ENCODE measurements at regions not wholly inside any gene's neighbourhood (a gene's known extent, or its start where the extent isn't known, plus 50 kb on each side); places are given as distances from the start of the nearest gene placed in this dataset.
A peak's percentile ranks its signal among the peaks of the same experiment; 100 is the strongest.

DNA sequence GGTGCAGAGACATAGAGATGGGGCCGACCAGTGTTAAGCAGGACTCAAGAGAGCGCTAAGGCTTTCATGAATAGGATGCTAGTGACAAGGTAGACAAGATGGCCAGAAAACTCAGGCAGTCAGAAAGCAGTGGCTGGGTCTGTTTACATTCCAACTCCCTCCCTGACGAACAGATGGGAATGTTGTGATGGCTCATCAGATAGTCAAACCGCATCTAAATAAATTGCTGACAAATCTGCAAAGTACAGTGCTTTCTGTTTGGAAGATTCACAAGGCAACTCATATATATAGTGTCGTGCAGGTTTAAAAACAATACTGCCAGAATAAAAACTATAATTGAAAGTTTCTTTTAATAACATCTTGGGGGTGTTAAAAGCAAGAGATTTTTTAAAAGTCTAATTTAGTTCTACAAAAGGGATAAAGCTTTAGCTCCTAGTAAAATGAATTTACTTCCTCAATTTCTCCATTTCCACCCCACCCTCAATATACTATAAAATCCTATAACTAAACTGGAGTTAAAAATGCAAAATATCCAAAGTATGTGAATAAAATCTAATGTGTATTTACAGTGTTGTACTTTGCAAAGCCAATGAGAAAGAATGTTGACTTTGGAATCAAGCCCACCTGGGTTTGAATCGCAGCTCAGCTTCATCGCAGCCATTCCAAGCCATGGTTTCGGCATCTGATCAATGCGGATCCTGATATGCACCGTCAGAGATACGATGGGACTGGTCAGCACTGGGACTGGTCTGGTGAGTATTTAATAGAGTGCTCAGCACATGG lies 247.3 kb upstream of the PDE10A start:
- no peak for DNase-seq

DNA sequence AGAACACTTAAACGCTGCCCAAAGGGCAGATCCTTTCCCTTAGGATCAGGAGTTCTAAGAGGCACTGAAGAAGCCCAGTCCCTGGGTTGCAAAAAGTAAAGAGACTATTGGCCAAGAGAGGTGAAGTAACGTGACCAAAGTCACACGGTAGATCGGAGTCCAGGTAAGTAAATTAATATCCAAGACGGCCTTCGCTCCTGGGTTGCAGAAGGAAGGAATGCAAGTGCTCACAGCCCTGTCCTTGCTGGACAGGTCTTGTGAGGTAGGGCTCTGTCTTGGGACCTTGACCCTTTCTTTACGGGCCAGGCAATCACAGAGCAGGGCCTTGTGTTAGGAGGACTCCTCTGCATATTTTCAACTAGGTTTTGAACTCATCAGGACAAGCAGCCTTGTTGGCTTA lies 243.7 kb upstream of the PDE10A start:
- DNase-seq: no peak

DNA sequence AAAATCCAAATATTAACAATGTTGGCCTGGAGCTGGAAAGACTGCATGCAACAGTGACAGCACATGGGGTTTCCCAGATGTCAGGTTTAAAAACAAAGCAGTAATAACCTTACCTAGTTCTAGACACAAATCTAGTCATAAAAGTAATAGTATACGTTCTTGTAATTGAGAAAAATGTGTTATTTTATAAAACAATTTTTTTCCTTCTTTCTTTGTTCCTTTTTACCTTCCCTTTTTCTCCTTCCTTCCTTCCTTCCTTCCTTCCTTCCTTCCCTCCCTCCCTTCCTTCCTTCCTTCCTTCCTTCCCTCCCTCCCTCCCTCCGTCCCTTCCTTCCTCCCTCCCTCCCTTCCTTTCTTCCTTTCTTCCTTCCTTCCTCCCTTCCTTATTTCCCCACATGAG lies 242.7 kb upstream of the PDE10A start:
- DNase-seq: no peak

DNA sequence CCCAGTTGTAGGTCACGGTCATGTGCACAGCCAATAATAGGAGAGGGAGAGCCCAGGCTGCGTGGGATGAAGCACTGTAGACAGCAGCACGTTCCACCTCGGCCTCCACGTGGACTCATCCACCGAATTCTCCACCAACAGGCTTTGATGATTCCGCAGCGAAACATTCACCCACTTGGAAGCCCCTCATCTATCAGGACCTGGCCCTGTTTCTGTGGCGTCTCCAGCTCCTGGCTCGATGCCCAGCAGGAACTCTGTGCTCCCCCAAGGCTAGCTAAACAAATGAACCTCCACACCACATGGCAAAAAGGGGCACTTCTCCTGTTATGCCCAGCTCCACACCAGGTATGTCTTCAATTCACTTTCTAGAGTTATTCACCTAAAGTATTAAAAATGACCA lies 237.9 kb upstream of the PDE10A start:
- DNase-seq: no peak

DNA sequence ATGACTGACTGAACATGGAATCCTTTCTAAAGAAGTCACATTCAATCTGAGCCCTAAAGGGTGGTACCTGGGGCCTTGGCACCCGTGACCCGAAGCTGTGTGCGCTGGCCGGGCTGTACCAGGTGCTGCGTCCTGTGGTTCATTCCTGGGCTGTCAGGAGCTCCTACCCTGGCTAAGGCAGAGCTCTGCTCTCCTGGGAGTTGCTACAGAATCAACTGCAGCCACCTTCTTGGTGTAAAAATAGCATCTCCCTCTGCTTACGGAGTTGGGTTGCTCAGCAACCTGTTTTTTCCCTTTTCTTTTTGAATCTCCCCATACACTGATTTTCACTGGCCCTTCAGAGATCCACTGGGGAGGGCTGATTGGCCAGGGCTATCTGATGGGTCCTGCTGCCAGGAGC lies 236.6 kb upstream of the PDE10A start:
- no peak for DNase-seq

DNA sequence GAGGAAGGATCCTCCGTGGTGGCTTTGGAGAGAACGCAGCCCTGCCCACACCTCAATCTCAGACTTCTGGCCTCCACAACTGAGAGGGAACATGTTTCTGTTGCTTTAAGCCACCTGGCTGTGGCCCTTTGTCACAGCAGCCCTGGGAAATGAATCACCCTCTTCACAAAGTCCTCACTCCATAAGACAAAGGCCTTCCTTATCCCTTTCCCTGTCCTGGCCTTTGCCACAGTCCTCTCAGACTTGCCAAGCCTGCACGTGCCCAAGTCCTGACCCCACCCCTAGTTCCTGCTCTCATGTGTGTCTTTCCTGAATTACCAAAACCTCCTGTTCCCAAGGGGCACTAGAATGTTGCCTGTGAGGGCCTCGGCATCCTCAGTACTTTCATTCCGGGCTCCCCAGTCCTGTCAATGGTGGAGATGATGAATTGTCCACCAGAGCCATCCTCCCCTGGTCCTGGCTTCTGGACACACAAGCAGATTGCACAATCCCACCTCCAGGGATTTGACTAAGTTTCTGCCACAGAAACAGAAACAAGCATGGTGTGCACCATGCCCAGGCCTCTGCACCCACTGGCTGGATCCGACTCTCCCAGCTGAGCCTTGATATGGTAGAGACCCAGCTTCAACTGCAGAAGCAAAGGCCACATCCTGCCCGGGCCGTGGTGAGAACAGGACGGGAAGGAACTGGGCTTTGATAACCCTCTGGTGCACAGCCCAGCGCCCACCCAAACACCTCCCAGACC lies 232.6 kb upstream of the PDE10A start:
- no peak for DNase-seq

DNA sequence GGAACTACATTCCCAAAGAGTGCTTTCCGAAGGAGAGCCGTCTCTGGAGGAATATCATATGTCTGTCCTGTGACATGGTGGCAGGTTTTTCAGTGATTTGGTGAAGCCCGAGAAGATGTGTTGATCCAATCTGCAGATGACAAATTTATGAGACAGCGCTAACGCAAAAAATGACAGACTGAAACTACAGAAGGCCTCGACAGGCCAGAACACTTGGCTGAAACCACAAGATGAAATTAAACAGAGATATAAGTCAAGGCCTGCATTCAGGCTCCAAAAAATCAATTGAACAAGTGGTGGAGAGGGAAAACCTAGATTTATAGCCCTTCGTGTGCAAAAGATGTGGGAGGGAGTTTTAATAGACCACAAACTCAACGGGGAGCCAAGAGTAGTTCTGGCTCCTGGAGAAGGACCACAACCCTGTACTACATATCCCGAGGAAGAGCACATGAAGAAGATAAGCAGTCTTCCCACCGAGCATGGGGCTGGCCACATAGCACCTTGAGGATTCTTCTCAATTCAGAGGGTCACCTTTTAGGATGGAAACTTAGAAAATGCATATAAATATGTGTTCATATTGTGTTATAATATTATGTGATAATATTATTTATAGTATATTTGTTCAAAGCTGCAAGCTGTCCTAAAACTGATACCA lies 231.3 kb upstream of the PDE10A start:
- DNase-seq: no peak

DNA sequence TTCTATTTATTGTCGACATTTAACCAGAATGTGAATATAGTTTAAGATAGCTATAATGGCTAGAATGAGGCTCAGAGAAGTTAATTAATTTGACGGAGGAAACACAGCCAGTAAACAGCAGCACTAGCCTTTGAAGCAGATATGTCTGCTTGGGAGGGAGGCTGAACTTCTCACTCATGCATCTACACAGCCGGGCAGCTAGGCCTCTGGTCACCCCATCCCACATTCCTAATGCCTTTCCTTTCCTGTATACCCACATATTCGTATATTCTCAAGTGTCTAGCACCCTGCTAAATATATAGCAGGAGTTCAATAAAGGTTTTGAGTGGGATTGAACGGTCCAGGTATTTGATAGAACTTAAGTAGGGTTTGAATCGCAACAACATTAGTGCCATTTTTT lies 230.4 kb upstream of the PDE10A start:
- no peak for DNase-seq

DNA sequence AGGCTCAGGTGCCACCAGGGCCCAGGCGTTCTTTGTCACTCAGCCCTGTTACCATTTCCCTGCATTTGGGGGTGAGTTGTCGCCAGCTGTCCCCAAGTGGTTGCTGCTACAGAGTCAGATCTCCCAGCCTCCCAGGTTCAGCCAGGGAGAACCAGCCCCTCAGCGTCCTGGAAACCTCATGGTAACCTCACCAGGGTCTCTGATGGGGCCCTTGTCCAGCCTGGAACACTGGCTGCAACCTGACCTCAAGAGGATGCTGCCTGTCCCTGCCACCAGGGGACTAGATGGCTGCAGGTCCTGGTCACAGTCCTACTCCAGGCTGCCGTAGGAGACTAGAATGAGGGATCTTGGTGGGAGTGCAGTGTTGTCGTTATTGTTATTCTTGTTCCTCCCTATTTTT lies 228.3 kb upstream of the PDE10A start:
- DNase-seq: no peak

DNA sequence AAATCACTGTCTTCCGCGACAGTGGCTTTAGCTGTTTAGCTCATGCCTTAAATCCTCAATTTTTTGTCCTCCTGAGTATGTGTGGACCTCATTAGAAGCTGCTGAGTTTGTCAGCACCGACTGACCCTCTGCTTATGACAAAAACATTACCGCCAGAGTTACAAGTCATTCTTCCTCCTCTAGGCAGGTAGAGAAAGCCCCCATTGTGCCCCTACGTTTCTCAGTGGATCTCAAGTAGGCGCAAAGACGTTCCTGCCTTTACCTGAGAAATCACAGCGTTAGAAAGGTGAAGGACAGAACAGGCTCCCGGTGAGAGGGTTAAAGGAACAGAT lies 227.3 kb upstream of the PDE10A start:
- no peak for DNase-seq

DNA sequence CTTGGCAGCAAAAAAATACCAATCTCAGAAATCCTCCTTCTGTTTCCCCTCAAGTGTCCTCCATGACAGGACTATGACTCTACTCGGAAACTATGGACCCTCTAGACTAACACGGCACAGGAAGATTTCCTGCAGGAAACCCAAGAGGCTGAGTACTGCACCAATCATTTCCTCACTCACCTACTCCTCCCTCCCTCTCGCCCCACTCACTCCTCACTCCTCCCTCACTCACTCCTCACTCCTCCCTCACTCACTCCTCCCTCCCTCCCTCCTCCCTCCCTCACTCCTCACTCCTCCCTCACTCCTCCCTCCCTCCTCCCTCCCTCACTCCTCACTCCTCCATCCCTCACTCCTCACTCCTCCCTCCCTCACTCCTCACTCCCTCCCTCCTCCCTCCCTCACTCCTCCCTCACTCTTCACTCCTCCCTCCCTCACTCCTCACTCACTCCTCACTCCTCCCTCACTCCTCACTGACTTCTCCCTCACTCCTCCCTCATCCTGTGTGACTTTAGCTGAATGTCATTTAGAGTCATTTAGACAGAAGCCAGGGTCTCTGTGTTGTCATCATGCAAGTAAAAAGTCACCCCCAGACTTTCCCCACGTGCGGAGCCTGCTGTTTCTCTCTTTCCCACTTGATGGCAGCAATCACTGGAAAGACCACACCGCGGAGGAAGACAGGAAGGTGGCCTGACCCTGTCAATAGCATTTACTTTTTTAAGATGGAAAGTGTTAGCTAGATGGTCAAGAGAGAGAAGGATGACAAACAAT lies 226.8 kb upstream of the PDE10A start:
- DNase-seq: no peak

DNA sequence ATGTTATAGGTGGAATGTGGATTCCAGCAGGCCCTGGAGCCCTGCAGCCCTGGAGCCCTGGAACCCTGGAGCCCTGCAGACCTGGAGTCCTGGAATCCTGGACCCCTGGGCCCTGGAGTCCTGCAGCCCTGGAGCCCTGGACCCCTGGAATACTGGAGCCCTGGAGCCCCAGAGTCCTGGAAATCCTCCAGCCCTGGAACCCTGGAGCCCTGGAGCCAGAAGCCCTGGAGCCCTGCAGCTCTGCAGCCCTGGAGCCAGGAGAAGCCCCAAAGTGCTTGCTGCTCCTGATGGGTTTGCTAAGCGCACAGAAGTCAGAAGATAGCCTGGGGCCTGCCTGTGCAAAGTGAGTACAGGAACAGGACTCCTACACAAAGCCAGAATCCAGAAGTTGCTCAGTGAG lies 223.1 kb upstream of the PDE10A start:
- DNase-seq: no peak

DNA sequence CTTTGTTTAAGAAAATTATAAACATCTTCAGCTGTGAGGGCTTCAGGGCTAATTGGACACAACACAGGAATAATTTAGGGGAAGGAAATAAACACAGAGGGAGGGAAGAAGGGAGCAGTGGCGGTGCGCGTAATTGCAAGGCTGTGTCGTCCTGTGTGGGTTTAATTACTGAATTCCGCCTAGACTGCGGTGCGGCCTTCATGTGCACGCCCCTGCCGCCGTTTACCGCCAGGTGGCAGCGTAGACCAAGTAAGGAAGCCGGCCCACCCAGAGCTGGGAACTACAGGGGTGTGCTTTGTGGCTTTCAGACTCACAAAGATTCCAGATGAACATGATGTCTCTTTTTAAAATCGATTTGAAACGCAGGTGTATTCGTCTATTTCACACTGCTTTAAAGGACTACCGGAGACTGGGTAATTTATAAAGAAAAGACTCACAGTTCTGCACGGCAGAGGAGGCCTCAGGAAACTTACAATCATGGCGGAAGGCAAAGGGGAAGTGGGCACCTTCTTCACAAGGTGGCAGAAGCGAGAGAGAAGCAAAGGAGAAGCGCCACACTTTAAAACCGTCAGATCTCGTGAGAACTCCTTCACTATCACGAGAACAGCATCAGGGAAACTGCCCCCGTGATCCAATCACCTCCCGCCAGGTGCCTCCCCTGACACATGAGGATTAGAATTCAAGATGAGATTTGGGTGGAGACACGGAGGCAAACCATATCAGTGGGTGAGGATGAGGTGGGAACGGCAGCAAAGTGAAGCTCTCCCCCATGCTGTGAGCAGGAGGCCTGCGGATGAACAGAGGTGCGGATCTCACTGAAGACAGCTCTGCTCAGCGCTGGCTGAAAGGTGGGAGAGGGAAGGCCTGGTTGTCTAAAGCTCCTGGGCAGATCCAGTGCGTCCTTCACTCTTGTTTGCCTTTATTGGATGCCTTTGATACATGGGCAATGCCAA lies 222.0 kb upstream of the PDE10A start:
- DNase-seq: peak; percentile 8

DNA sequence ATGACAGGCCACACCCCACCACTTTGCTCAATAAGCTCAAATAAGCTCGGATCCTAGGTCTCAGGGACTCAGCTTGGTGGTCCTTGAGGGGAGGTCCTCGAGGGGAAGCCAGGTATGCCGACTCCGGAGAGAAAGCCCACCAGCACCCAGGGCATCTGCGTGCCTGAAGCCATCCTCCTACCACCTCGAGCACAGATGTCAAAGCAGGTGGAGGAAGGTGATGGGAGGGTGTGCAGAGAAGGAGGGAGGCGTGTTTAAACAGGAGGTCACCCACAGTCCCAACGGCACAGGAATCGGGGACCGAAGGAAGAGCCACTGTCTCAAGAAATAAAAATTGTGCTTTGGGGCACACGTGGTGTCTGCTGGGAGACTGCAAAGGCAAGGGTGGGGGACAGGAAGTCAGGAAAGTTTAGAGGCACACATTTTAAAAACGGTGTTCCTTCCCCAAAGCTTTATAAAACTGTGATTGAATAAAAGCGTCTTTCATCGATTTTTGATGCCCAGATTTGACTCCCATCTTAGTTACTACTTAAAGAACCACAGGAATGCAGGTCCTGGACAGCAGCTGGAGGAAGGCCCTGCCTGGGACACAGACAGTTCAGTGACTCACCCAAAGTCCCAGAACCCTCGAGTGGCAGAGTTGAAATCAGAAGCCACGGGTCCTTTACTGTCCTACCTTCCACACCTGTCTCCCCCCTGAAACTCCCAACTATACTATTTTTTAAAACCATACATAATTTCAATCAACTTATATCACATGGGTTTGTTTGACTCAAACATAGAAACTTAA lies 221.0 kb upstream of the PDE10A start:
- peak; percentile 6 for DNase-seq

DNA sequence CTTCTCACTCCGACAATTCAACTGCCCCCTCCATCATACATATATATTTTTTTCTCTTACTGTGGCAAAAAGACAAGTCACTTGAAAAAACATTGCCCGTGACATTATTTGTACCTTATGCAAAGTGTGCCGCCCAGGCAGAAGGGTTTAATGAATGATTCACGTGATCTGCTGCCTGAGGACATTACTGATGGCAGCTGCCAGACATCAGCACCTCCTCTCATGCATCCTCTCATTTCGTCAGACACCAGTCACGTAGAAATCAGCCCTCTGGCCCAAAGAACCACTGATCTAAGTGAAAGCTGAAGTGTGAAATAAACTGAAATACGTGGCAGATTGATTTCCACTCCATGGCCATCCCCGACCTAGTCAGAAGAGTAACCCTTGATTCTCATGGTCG lies 218.8 kb upstream of the PDE10A start:
- no peak for DNase-seq

DNA sequence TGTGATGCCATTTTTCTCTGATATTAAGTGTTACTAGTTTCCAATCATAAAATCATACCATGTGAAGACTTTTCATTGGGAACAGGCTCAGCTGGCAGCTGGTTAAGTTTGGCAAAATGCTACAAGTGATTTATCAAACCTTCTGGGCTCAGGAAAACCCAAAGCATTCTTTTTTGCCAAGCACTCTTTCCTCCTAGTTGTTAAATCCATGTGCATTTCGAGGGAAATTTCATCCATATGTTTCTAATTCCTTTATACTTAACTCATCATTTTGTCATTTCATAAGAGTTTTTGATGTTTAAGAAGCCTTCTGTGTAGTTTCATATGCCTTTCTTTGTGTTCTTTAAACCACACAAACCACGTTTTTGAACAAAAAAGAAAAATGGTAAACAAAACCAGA lies 217.6 kb upstream of the PDE10A start:
- no peak for DNase-seq

DNA sequence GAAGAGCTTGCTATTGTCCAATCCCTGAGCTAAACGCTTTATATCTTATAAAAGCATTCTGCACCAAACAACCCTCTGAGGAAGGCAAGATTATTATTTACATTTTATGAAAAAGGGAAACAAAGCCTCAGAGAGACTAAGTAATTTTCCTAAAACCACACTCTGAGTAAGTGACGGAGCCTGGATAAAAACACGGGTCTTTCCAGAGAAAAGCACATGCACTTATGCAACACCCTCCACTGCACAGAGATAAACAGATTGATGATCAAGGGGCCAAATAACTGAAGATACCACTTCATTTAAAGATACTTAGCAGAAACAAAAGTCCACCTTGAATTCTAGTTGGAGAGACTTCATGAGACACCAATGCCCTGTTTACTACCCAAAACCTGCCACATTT lies 214.7 kb upstream of the PDE10A start:
- DNase-seq: no peak

DNA sequence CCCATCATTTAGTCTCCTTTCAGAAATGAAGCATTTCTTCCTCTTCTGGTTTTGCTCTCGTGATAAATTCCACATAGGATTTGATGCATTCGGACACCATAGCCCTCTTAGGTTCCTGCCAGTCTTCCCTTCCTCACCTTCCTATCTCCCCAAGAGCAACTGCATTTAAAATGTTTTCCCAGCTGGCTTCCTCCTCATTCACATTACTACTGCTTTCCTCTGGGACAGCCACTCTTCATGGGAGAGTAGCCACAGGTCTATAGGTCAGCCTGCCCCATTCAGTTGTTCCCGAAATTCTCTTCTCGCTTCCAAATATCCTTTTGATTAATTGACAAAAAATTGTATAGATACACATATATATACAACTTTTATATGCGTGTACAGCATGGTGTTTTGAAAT lies 214.2 kb upstream of the PDE10A start:
- no peak for DNase-seq

DNA sequence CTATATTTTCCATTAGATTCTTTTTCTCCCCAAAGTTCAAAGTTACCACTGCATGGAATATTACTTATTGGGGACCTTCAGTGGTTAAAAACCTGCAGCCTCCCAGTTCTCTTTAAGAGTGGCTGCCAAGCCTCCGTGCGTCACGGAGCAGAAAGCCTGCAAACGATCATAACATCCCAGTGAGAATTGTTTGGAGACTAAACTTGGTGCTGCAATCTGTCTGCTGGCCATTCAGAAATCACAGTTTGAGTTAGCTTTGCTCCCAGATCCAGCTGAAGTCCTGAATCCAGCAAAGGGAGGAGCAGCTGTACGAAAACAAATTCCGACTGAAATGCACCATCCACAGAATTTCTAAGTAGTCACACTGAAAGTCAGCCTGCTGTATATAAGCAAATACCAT lies 213.5 kb upstream of the PDE10A start:
- no peak for DNase-seq

DNA sequence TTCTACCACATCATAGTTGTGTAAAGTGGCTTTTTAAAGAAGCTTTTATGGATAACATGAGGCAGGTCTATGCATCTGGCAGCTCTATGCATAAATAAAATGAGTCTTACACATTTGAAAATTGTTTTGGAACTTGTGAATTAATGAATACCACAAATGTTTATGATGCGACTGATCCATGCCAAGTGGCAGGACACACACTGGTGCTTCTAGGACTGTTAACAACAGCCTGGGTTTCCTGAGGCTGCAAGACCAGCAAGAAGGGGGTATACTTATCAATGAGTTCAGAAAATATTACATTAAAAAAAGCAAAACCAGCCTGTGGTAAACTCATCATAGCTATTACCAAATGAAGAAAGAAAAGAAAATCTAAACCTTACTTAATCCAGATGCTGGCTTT lies 212.9 kb upstream of the PDE10A start:
- DNase-seq: no peak

DNA sequence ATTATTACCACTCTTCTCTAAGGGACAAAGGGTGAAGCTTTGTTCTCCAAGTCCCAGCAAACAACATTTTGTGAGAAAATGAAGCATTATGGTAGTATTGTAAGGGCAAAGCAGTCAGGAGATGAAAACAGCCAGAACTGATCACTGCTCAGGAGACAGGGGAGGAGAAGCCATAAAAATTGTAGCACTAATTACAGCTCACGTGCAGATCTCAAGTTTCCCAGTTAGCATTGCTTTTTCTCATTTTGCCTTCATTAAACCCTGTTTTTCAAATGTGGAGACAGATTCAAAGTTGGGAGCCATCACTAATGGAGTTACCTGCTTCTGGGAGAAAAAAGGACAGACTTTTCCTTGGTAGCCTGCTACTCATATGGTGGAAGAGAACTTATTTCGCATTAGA lies 210.9 kb upstream of the PDE10A start:
- no peak for DNase-seq

DNA sequence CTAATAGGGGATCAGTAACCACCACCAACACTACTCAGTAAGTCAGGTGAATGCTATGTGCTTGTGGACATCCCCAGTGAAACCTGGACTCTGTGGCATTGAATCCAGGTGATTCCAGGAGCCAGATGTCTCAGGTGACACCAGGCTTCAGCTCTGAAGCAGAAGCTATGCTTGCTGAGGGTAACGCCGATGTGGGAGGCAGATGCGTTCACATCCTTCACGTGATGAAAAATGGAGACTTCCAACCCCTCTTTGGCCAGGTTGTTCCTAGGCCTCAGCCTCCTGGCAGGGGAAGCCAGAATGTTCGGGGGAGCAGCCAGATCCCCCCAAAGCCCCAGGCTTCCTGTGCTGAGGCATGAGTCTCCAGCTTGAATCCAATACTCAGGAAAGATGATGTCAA lies 209.8 kb upstream of the PDE10A start:
- no peak for DNase-seq
